ENCODE measurements at regions not wholly inside any gene's neighbourhood (a gene's known extent, or its start where the extent isn't known, plus 50 kb on each side); places are given as distances from the start of the nearest gene placed in this dataset.

GRCh38 chr21:24298040-24298439 is 1309.2 kb downstream of the MRPL39 start:
- DNase-seq: no peak

DNA sequence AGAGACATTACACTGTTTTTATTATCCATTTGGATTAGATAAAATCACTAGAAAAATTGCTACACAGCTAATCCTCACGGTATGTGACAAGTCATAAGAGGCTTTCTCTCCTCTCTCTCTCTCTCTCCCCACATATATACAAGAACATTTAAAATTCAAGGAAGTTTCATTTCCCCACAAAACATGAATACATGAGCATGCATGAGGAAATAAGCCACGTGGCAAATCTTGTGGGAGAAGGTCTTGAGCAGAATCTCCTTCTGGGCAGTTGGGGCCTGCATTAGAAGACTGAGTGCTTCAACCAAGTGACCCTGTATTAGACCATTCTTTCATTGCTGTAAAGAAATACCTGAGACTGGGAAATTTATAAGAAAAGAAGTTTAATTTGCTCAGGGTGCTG is 1313.1 kb downstream of the MRPL39 start:
- no peak for DNase-seq

GRCh38 chr21:24290151-24290833 is 1317.0 kb downstream of the MRPL39 start:
- no peak for DNase-seq

DNA sequence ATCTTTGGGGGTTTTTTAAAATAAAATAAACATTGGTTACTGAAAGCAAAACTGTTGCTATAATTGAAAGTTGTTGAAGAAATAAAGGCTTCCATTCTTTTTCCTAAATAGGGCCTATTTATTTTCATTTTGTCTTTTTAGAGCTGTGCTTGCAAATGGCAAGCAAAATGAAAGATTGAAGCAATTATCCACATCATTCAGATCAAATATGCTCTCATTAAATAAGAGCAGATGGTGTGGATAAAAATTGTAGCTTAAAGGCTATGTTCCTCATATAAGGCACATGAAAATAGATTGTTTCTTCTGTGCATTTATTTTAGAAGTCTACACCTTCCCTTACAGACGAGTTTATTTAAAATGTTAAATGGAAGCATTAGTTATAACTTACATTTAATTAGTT is 1317.7 kb downstream of the MRPL39 start:
- no peak for DNase-seq

DNA sequence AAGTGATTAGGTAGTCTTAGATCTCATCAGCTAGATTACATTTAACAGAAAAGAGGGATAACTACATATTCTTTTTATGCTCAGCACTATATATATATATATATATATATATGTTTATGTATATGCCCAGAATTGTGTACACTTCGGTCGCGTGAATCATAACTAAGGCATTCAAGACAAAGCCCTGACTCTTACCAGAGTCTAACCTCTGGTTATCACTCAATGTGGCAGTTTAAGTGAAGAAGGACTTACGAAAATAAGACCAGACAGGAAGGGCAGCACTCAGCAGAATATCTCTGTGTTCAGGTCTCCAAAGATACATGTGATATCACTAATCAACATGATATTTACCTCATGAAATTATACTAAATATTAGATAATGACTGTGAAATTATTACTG is 1326.7 kb downstream of the MRPL39 start:
- DNase-seq: no peak

- no peak for DNase-seq
These were observed 1328.6 kb downstream of the MRPL39 start for GRCh38 chr21:24278711-24279110.

DNA sequence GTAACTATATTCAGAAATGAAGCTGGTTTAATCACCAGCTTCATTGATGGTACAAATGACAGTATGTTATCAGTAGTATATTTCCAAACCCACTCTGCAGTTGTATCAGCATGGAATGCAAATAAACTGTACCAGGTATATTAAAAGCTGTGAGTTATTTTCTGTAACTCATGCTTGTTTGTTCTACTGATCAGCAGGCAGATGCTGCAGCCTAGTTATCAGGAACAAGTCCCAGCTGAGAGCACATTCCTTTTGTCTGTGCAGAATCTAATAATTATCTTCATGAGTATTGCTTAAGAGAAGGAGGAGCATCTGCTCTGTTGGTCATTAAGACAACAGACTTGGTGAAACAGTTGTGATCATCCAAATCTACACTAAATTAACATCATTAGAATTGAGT is 1331.1 kb downstream of the MRPL39 start:
- DNase-seq: no peak

GRCh38 chr21:24275616-24276015 is 1331.7 kb downstream of the MRPL39 start:
- DNase-seq: no peak

DNA sequence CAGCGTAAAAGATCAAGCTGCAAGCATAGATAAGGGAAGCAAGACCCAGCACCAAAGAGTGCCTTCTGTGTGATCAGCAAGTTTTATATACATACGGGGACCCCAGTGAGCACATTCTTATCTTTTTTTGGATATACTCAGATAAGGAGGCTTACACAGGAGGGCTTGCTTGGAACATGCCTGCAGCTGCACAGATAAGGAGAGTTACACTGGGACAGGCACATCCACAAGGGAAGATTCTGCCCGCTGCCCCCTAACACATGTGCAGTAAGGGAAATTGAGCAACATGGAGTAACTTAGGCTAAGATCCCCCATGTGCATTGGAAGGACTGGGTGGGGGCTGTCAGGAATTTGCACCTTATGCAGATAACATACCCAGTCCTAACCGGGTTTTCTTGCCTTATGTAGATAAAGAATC is 1334.8 kb downstream of the MRPL39 start:
- no peak for DNase-seq

DNA sequence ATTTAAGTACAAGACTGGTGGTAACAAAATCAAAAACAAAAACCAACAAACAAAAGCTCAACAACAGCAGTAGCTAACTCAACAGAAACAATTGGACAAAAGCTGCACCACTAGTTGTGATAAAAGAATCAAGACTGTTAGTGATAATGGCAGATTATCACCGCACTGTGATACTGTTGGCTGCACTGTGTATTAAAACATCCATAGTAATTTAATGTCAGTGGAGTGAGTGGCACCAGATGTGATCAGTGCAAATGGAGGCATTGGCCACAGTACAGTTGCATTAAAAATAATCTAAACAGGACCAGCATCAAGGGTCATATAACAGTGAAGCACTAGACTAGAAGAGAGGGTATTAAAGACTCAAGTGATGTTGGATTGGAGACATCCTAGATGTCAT is 1341.3 kb downstream of the MRPL39 start:
- DNase-seq: no peak

DNA sequence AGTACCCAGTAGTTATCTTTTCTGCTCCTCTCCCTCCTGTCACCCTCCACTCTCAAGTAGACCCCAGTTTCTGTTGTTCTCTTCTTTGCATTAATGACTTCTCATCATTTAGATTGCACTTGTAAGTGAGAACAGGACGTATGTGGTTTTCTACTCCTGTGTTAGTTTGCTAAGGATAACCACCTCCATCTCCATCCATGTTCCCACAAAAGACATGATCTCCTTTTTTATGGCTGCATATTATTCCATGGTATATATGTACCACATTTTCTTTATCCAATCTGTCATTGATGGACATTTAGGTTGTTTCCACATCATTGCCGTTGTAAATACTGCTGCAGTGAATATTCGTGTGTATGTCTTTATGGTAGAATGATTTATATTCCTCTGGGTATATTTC is 1346.5 kb downstream of the MRPL39 start:
- DNase-seq: no peak

DNA sequence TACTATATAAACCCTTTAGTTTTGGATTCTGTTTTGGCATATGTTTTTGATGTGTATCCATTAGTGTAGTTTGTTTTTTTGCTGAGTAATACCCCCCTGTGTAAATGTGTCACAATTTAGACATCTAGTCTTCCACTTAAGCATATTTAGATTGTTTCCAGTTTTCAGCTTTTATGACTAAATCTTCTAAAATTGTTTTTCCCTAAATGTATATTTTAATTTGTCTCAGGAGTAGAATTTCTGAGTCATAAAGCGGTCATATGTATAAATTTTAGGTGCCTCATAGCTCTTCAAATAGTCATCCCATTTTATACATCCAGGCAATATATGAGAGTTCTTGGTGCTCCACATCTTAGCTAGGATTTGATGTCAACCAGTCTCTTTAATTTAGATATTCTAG is 1348.0 kb downstream of the MRPL39 start:
- no peak for DNase-seq

- DNase-seq: no peak
These were observed 1351.7 kb downstream of the MRPL39 start for GRCh38 chr21:24255591-24255990.

DNA sequence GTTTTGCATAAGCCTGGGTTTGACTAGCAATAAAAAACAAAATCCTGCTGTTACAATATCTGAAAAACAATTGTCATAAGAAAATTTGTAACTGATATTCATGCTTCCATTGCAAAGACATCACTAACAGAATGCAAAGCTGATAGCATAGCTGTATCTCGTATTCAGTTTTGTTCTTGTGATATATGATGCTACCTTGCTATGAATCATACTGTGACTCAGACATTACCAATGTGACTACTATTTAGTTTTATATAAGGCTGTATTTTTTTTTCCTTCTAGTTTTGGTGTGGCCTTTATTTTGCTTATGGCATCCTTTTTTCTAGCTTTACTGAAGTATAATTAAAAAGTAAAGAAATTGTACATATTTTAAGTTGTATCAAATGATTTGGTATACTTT is 1381.8 kb downstream of the MRPL39 start:
- DNase-seq: peak in 1 of 2 experiments; percentile 26

DNA sequence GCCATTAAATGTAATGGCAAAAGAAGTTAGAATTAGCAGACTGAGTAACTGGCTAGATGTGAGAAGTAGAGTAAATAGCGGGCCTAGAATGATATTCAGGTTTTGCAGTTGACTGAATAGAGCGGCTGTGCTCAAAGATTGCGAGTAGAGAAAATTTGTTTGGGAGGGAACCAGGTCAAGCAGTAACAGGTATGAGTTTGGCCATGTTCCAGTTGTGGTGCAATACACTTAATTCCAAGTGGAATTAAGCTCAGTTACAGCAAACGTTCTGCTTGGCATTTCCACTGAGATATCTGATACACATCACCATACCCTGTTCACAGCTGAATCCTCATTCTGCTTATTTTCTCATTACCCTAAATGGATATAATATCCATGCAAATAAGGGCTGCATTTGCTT is 1382.9 kb downstream of the MRPL39 start:
- DNase-seq: no peak

GRCh38 chr21:24223624-24224023 is 1383.7 kb downstream of the MRPL39 start:
- DNase-seq: no peak

DNA sequence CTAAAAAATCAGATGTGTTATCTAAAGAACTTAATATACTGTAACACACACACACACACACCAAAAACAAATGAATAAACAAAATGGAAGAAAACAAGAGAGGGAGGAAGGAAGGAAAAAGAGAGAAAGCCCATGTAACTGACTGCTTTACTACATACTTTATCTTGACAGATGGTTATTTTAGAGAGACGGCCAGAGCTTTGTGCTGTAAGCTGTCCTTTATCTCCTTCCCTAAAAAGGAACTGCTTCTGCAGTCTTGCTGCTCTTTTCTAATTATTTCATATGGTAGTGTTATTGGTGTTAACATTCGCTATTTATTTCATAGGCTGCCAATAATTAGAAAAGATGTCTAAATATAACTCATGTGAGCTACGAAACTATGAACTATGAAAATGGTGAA is 1384.6 kb downstream of the MRPL39 start:
- DNase-seq: no peak

DNA sequence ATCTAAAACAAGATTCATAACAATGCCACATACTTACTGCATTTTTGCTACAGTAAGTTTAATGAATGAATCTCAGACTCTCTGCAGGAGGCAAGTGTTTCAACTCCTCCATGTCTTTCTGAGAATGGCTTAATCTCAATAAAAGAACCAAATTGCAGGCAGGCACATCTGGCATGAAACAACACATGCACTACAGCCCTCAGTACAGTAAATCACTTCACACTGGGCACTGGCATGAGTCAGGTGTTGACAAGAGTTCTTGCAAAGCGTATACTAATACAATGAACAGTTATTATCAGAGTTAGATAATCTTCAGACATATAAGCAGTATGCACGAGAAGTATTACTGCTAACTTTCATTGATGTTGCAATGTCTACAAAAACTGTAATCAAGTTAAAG is 1386.8 kb downstream of the MRPL39 start:
- DNase-seq: no peak

DNA sequence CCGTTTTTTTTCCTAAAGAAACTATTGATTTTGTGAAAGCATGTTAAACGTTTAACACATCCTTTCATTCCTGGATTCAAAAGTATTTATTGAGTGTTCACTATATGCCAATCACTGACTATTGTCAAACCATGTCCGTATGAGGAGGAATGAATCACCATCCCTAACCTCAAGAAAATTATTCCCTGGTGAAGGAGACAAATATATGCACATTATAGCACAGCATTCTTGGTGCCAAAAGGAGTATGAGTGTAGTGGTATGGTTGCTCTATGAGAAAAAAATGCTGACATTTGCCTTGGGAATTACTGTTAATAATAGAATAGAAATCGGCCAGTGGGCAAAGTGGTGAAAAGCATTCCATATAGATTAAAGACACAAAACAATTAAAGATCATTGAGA is 1390.1 kb downstream of the MRPL39 start:
- DNase-seq: no peak

DNA sequence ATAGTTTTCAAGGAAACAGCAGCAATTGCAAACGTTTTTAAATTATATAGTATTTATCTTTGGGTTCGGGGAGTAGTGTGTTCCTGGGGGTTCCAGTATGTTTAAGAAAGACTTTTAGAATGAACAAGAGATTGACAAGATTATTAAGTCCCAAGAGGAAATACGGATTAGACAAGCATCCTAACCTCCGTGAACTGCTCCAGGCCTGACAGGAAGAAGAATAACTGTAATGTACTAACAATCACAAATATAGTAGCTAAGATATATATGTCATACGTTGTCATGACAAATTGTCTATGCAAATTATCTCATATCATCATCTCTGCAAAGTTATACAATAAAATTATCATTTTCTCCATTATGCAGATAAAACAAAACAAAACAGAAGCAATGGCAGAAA is 1397.2 kb downstream of the MRPL39 start:
- DNase-seq: no peak

GRCh38 chr21:24208562-24209260 is 1398.6 kb downstream of the MRPL39 start:
- DNase-seq: no peak

- DNase-seq: no peak
These were observed 1402.0 kb downstream of the MRPL39 start for GRCh38 chr21:24205319-24205718.

- DNase-seq: no peak
These were observed 1402.6 kb downstream of the MRPL39 start for GRCh38 chr21:24204641-24205040.

DNA sequence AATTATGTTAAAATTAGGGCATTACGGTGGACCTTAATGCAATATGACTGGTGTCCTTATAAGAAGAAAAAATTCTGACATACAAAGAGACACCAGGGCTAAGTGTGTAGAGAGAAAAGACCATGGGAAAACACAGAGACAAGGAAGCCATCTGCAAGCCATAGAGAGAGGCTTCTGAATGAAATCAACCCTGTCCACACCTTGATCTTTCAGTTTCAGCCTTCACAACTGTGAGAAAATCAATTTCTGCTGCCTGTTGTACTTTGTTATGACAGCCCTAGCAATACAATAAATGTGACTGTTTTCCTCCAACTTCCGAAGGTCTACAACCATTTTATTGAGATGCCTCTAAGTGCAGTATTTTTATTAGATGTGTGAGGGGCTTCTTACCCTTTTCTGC is 1407.2 kb downstream of the MRPL39 start:
- DNase-seq: no peak

GRCh38 chr21:24197923-24198322 is 1409.4 kb downstream of the MRPL39 start:
- no peak for DNase-seq

Measured in SW 1271 (cell line).